HCT116 (cell line): ENCODE measurements at regions not wholly inside any gene's neighbourhood (a gene's known extent, or its start where the extent isn't known, plus 50 kb on each side); places are given as distances from the start of the nearest gene placed in this dataset.

Experiments used
- ATAC-seq: fragments of 200-7000 bp; cut with Tn5 transposase; 2 replicates; pipeline ENCODE4 v1.9.1; 2020; ENCODE audit warnings: mild to moderate bottlenecking, moderate library complexity
- BruUV-seq: library from RNA; stranded (reverse); fragments of 400-500 nt; replicated peaks from 2 replicates; lab custom pipeline; 2021; lab: Mats Ljungman, UMichigan
- CTCF ChIA-PET: fragments of 300-600 bp; sonication (Branson Sonifier 250); formaldehyde crosslinking; loops from one replicate; lab custom pipeline; 2021; ENCODE audit warnings: antibody characterized with exemption; lab: Charles Lee
- POLR2A ChIA-PET: fragments of 300-600, 350-600 bp; sonication (Branson Sonifier 250); formaldehyde crosslinking; loops from one replicate; lab custom pipeline; 2021; ENCODE audit warnings: antibody characterized with exemption; lab: Charles Lee
- RAD21 ChIA-PET, 2 experiments: fragments of 300-600 bp; sonication (Branson Sonifier 250); formaldehyde crosslinking; loops; one replicate each; lab custom pipeline; 2023; ENCODE audit warnings: low total read pairs in 2 of 2; ENCODE audit not compliant: uncharacterized antibody in 2 of 2, unreplicated experiment in 2 of 2, low non-redundant PET in 1 of 2; lab: Charles Lee
- DNase-seq: peaks from one replicate; pipeline ENCODE4 v3.0.0-alpha.2; 2010; ENCODE audit warnings: low read depth, low spot score
- H2AFZ ChIP-seq: fragments of 200-600 bp; shearing (Covaris generic), sonication (generic); 2 replicates; pipeline ENCODE4 v1.6.1; 2017; ENCODE audit warnings: low read depth, mixed run types, mixed read lengths, antibody characterized with exemption, low read length; ENCODE audit not compliant: poor library complexity, severe bottlenecking
- H3K27ac ChIP-seq: 2 replicates; pipeline ENCODE4 v1.5.1; 2012; ENCODE audit warnings: low read depth, low read length
- H3K27me3 ChIP-seq: fragments of 200-600 bp; sonication (generic); 2 replicates; pipeline ENCODE4 v1.6.1; 2016; ENCODE audit warnings: mixed run types, low read length, mixed read lengths; ENCODE audit not compliant: insufficient read depth
- H3K36me3 ChIP-seq, 2 experiments: fragments of 200-500 bp in 1 of 2; fragments of 200-600 bp in 1 of 2; sonication (Bioruptor generic) in 1 of 2; sonication (generic) in 1 of 2; 2 replicates each; pipeline versions ENCODE4 v1.5.1 to v1.6.1; 2014 to 2016; ENCODE audit warnings: low read length in 2 of 2, inconsistent platforms in 1 of 2, mixed read lengths in 1 of 2, mixed run types in 1 of 2; ENCODE audit not compliant: insufficient read depth in 2 of 2, control insufficient read depth in 1 of 2
- H3K4me1 ChIP-seq, 2 experiments: fragments of 200-600 bp in 1 of 2; sonication (generic) in 1 of 2; 2 replicates each; pipeline versions ENCODE4 v1.5.1 to v1.6.1; 2012 to 2017; ENCODE audit warnings: low read length in 2 of 2, inconsistent platforms in 1 of 2, mild to moderate bottlenecking in 1 of 2, mixed read lengths in 1 of 2, mixed run types in 1 of 2, moderate library complexity in 1 of 2; ENCODE audit not compliant: insufficient read depth in 2 of 2, control insufficient read depth in 1 of 2
- H3K4me2 ChIP-seq: fragments of 200-600 bp; sonication (generic); 2 replicates; pipeline ENCODE4 v1.6.1; 2017; ENCODE audit warnings: mixed run types, low read length, mixed read lengths
- H3K4me3 ChIP-seq, 2 experiments: fragments of 200-600 bp in 1 of 2; sonication (generic) in 1 of 2; replicated peaks in 1 of 2; 2 replicates each; pipeline ENCODE4 v1.5.1; 2011 to 2016; ENCODE audit warnings: low read length in 2 of 2, control low read depth in 1 of 2, low read depth in 1 of 2, mild to moderate bottlenecking in 1 of 2, mixed read lengths in 1 of 2, mixed run types in 1 of 2
- H3K79me2 ChIP-seq: fragments of 200-600 bp; sonication (generic); 2 replicates; pipeline ENCODE4 v1.6.1; 2017; ENCODE audit warnings: mild to moderate bottlenecking, mixed run types, low read length, moderate library complexity, mixed read lengths; ENCODE audit not compliant: insufficient read depth
- H3K9ac ChIP-seq: fragments of 200-600 bp; sonication (generic); 2 replicates; pipeline ENCODE4 v1.6.1; 2016; ENCODE audit warnings: low read length, mixed read lengths
- H3K9me2 ChIP-seq: fragments of 200-600 bp; sonication (generic), shearing (Covaris generic); 2 replicates; pipeline ENCODE4 v1.6.1; 2017; ENCODE audit warnings: mixed run types, mild to moderate bottlenecking, moderate library complexity; ENCODE audit not compliant: insufficient read depth
- H3K9me3 ChIP-seq, 2 experiments: fragments of 200-500 bp in 1 of 2; fragments of 200-600 bp in 1 of 2; sonication (Bioruptor generic) in 1 of 2; sonication (generic) in 1 of 2; 2 replicates each; pipeline ENCODE4 v1.6.1; 2014 to 2017; ENCODE audit warnings: low read length in 2 of 2, mixed read lengths in 2 of 2, inconsistent platforms in 1 of 2, low read depth in 1 of 2, mild to moderate bottlenecking in 1 of 2, mixed run types in 1 of 2, moderate library complexity in 1 of 2; ENCODE audit not compliant: control insufficient read depth in 1 of 2, insufficient read depth in 1 of 2
- H4K20me1 ChIP-seq: fragments of 200-600 bp; sonication (generic), shearing (Covaris generic); 2 replicates; pipeline ENCODE4 v1.6.1; 2017; ENCODE audit warnings: mixed run types, mild to moderate bottlenecking, moderate library complexity; ENCODE audit not compliant: insufficient read depth
- CBX3 ChIP-seq: IDR thresholded peaks from 2 replicates; pipeline ENCODE4 v1.6.1; 2012; ENCODE audit warnings: low read depth
- CEBPB ChIP-seq: IDR thresholded peaks from 2 replicates; pipeline ENCODE4 v1.6.1; 2012; ENCODE audit warnings: low read depth
- EZH2phosphoT487 ChIP-seq: fragments of 200-600 bp; IDR thresholded peaks from 2 replicates; pipeline ENCODE4 v1.6.1; 2018; ENCODE audit warnings: antibody characterized with exemption, borderline replicate concordance
- FOSL1 ChIP-seq: IDR thresholded peaks from 2 replicates; pipeline ENCODE4 v1.6.1; 2012; ENCODE audit warnings: low read depth
- POLR2AphosphoS5 ChIP-seq: IDR thresholded peaks from 2 replicates; pipeline ENCODE4 v1.6.1; 2011; ENCODE audit warnings: mild to moderate bottlenecking, low read depth, low read length, moderate library complexity
- SIN3A ChIP-seq: IDR thresholded peaks from 2 replicates; pipeline ENCODE4 v1.6.1; 2012; ENCODE audit warnings: low read depth
- SP1 ChIP-seq: IDR thresholded peaks from 2 replicates; pipeline ENCODE4 v1.6.1; 2012; ENCODE audit warnings: low read depth
- YY1 ChIP-seq: IDR thresholded peaks from 2 replicates; pipeline ENCODE4 v1.6.1; 2011; ENCODE audit warnings: low read length, low read depth, moderate library complexity, mild to moderate bottlenecking; ENCODE audit not compliant: insufficient replicate concordance; ENCODE audit errors: extremely low read depth
- intact Hi-C: fragments of 100-400 bp; cut with micrococcal nuclease; formaldehyde crosslinking; loops from 2 replicates; pipeline ENCODE4 v1.10.0; 2022

DNA sequence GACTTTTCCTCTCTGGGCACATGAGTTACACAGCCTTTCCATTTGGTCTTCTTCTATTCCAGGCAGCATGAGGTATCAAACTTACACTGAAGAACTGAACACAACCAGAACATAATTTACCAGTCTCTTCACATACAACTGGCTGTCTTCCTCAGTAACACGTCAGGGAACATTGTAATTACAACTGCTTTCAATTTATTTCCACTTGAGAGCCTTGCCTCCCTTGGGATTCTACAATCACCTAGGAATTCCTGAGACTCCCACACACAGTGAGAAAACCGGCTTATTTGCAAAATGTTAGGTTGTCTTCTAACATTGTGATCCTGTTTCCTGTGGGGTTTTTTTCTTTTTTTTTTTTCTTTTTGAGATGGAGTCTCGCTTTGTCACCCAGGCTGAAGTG, 149.9 kb downstream of the TMX3 start:
- H3K4me1 ChIP-seq = no peaks in the 10 kb centered on the region
- no peak overlapping the region for H3K4me3 ChIP-seq
- POLR2A ChIA-PET = no interaction called here
- no peaks in the 10 kb centered on the region for H4K20me1 ChIP-seq
- no peak overlapping the region for H3K27ac ChIP-seq
- DNase-seq (no peak), ATAC-seq (no peak)
- H3K9me2 ChIP-seq = no peaks in the 10 kb centered on the region
- intact Hi-C loops = no loop called here
- H3K9me3 ChIP-seq = no peaks in the 10 kb centered on the region; a peak in 1 of 4 replicates
- TF ChIP-seq CEBPB = no peak
- no peak for TF ChIP-seq EZH2phosphoT487
- TF ChIP-seq POLR2AphosphoS5 = no peak
- no peak for TF ChIP-seq SP1
- RAD21 ChIA-PET = no interaction called here
- CTCF ChIA-PET = no interaction called here
- no peak overlapping the region for H3K9ac ChIP-seq
- no peaks in the 10 kb centered on the region for H3K79me2 ChIP-seq
- H2AFZ ChIP-seq = no peak overlapping the region
- H3K36me3 ChIP-seq = no peaks in the 10 kb centered on the region
- no peak overlapping the region for H3K4me2 ChIP-seq
- no TSS peak for BruUV-seq
- no peaks in the 10 kb centered on the region for H3K27me3 ChIP-seq

DNA sequence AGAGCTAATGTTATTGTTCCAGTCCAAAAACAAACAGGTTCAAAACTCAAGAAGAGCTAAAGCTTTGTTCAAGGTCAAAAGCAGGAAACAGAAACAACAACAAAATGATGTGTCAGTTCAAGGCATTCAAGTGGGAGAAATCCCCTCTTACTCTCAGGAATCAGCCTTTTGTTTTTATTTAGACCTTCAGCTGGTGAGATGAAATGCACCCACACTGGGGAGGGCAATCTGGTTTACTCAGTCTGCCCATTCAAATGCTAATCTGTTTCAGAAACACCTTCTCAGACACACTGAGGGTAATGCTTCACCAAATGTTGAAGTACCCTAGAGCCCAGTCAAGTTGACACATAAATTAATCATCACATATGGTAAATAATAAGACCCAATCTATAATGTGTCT, 150.6 kb downstream of the TMX3 start:
- ATAC-seq (no peak), DNase-seq (no peak)
- no peak for TF ChIP-seq YY1
- no peak for TF ChIP-seq POLR2AphosphoS5
- no peak for TF ChIP-seq SIN3A
- TF ChIP-seq CBX3 = no peak
- no peak for TF ChIP-seq FOSL1
- peaks cover 0 to 2% of the 10 kb centered on the region in 2 experiments; a peak in 2 of 4 replicates for H3K9me3 ChIP-seq
- H3K27ac ChIP-seq = no peak overlapping the region
- no peak overlapping the region for H3K4me3 ChIP-seq
- RAD21 ChIA-PET = no interaction called here
- intact Hi-C loops = no loop called here
- H4K20me1 ChIP-seq = no peaks in the 10 kb centered on the region
- H3K27me3 ChIP-seq = no peaks in the 10 kb centered on the region
- H3K36me3 ChIP-seq = no peaks in the 10 kb centered on the region
- POLR2A ChIA-PET = no interaction called here
- CTCF ChIA-PET = no interaction called here
- H2AFZ ChIP-seq = no peak overlapping the region
- H3K79me2 ChIP-seq = no peaks in the 10 kb centered on the region
- no peaks in the 10 kb centered on the region for H3K9me2 ChIP-seq
- no peaks in the 10 kb centered on the region for H3K4me1 ChIP-seq
- no TSS peak for BruUV-seq
- H3K4me2 ChIP-seq = no peak overlapping the region
- H3K9ac ChIP-seq = no peak overlapping the region
